Inflammatory macrophage (primary cell): ENCODE measurements at regions not wholly inside any gene's neighbourhood (a gene's known extent, or its start where the extent isn't known, plus 50 kb on each side); places are given as distances from the start of the nearest gene placed in this dataset.

Experiments
- DNase-seq, 2 donors: peaks; one replicate each; pipeline ENCODE4 v3.0.0-alpha.2; 2020 to 2022

DNA sequence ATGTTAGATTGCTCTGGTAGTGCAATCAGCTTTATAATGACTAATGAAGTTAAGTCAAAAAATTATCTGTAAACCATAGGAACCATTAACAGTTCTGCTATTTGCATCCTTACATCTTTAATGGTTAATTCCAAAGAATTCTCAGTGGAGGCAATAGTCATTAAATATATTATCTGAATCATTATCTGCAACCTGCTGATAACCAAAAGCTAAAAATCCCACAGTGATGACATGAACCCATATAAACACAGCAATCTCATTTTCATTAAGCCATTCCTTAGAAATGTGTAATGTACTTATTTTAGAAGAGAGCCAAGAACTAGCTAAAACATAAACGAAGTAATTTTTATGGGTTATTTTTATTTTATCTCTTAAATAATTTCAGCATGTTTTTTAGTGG, 60.2 kb downstream of the MAGEB16 start:
- no peak for DNase-seq

DNA sequence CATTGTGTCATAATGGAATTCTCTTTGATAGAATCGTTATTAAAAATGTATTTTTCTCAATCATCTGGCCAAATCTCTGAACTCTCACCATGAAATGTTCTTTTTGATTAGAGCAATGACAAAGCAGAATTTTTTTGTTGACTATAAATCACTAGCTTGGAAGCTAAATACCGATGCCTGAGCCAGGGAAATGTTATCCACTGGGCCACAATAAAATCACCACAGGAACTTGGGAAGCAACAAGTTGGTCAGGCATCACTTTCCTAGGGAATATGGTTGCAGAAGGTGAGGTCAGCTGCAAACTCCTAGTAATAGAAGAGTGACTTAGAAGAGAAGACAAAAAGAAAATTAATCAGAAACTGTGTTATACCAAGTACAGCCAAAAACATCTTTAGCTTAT, 60.6 kb upstream of the CFAP47 start:
- DNase-seq, result no peak

DNA sequence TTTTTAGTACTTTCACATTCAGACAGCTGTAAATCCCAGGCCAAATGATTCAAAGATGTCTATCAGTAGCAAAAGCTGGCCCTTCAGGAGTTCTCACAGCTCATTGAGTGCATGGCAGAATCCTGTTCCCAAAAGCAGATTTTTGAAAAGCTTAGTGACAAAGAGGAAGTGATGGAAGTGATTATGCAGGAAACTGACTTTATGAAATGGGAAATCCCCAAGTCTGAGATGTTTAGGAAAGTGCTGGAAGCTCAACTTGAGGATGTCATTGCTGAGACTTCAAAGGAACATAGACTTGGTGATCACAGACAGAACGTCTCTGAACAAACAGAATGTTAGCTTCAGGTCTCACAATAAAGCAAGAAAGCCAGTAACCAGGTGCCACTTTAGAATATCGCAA, 51.0 kb upstream of the CFAP47 start:
- DNase-seq, result peak; percentile 52 to 55
